OCI-LY7 (cell line): ENCODE measurements at regions not wholly inside any gene's neighbourhood (a gene's known extent, or its start where the extent isn't known, plus 50 kb on each side); places are given as distances from the start of the nearest gene placed in this dataset.
"Not testable (repeated sequence)": the region's sequence is repeated elsewhere in the genome, so short reads cannot be mapped to it uniquely, and the experiment has no call there.

Source experiments
- BruUV-seq: library from RNA; stranded (reverse); fragments of 400-500 nt; replicated peaks from 2 replicates; lab custom pipeline; 2021; lab: Mats Ljungman, UMichigan
- CTCF ChIA-PET: fragments of 300-600 bp; sonication (Branson Sonifier 250); formaldehyde crosslinking; loops from one replicate; lab custom pipeline; 2022; ENCODE audit warnings: antibody characterized with exemption; ENCODE audit not compliant: unreplicated experiment; lab: Charles Lee
- POLR2A ChIA-PET: fragments of 300-600 bp; sonication (Branson Sonifier 250); formaldehyde crosslinking; loops from one replicate; lab custom pipeline; 2022; ENCODE audit warnings: antibody characterized with exemption; lab: Charles Lee
- DNase-seq: peaks from one replicate; pipeline ENCODE4 v3.0.0-alpha.2; 2015; ENCODE audit warnings: low spot score
- H2AFZ ChIP-seq: fragments of 200-600 bp; sonication (generic), shearing (Covaris generic); 2 replicates; pipeline ENCODE4 v1.6.1; 2014; ENCODE audit warnings: mild to moderate bottlenecking, antibody characterized with exemption, low read length, moderate library complexity
- H3K27ac ChIP-seq: fragments of 200-600 bp; sonication (generic); 2 replicates; pipeline ENCODE4 v1.5.1; 2014; ENCODE audit warnings: mixed run types, low read depth, mild to moderate bottlenecking, moderate library complexity, low read length, inconsistent platforms; ENCODE audit not compliant: poor library complexity, severe bottlenecking
- H3K36me3 ChIP-seq: fragments of 200-600 bp; sonication (generic); 2 replicates; pipeline ENCODE4 v1.6.1; 2014; ENCODE audit warnings: mild to moderate bottlenecking, antibody characterized with exemption, low read length, moderate library complexity, mixed read lengths; ENCODE audit not compliant: insufficient read depth
- H3K4me1 ChIP-seq: fragments of 200-600 bp; sonication (generic); 2 replicates; pipeline ENCODE4 v1.5.1; 2014; ENCODE audit warnings: mild to moderate bottlenecking, low read length; ENCODE audit not compliant: insufficient read depth, poor library complexity, severe bottlenecking
- H3K4me2 ChIP-seq: fragments of 200-600 bp; sonication (generic); 2 replicates; pipeline ENCODE4 v1.6.1; 2014; ENCODE audit warnings: mild to moderate bottlenecking, low read length
- H3K4me3 ChIP-seq: fragments of 200-600 bp; sonication (generic); 2 replicates; pipeline ENCODE4 v1.5.1; 2014; ENCODE audit warnings: mild to moderate bottlenecking, low read depth, low read length; ENCODE audit not compliant: poor library complexity, severe bottlenecking
- H3K79me2 ChIP-seq: fragments of 200-600 bp; sonication (generic); 2 replicates; pipeline ENCODE4 v1.6.1; 2016; ENCODE audit warnings: low read depth, mild to moderate bottlenecking, low read length, moderate library complexity, mixed read lengths; ENCODE audit not compliant: insufficient read depth
- H3K9me2 ChIP-seq: fragments of 200-600 bp; sonication (generic); 2 replicates; pipeline ENCODE4 v1.6.1; 2016; ENCODE audit warnings: mild to moderate bottlenecking, low read length, mixed read lengths; ENCODE audit not compliant: insufficient read depth
- H3K9me3 ChIP-seq: fragments of 200-600 bp; sonication (generic); 2 replicates; pipeline ENCODE4 v1.6.1; 2014; ENCODE audit warnings: mild to moderate bottlenecking, mixed run types, low read length, mixed read lengths
- H4K20me1 ChIP-seq: fragments of 200-600 bp; sonication (generic); 2 replicates; pipeline ENCODE4 v1.6.1; 2014; ENCODE audit warnings: mild to moderate bottlenecking, antibody characterized with exemption, low read length, moderate library complexity, mixed read lengths; ENCODE audit not compliant: insufficient read depth
- EZH2phosphoT487 ChIP-seq: fragments of 200-600 bp; sonication (generic); IDR thresholded peaks from 2 replicates; pipeline ENCODE4 v1.6.1; 2018; ENCODE audit warnings: low read depth, borderline replicate concordance, mild to moderate bottlenecking, mixed run types, antibody characterized with exemption, low read length, moderate library complexity, mixed read lengths
- intact Hi-C: fragments of 100-400 bp; cut with micrococcal nuclease; formaldehyde crosslinking; loops from one replicate; pipeline ENCODE4 v1.10.0; 2022; ENCODE audit not compliant: unreplicated experiment
- TF ChIP-seq, protein P1 (sequence below): fragments of 200-600 bp; sonication (generic); conservative IDR thresholded peaks from 2 replicates; pipeline ENCODE4 v1.5.1; 2014; ENCODE audit warnings: mild to moderate bottlenecking, antibody characterized with exemption, low read length, moderate library complexity, mixed read lengths

DNA sequence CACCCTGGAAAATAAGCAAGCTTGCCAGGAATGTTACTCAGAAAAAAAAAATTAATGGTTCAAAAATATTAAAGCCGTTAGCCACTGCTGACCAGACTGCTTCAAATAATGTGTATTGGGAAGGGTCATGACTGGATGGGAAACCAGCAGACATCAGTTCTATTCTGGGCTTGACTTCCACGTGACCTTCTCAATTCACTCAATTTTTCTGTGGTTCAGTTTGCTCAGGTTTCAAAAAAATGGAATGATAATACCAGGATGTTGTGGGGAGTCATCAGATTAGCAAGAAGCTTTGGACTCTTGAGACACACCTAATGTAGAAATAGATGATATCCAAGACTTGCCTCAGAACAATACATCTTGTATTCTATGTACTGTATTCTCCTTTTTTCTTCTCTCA is 541.9 kb upstream of the BOD1L1 start:
- Histone ChIP-seq H3K4me2 (no peak overlapping the region), H3K9me3 (no peaks in the 10 kb centered on the region), H3K4me1 (peaks cover 11% of the 10 kb centered on the region), H4K20me1 (no peaks in the 10 kb centered on the region), H3K36me3 (no peaks in the 10 kb centered on the region), H2AFZ (no peak overlapping the region), H3K4me3 (no peak overlapping the region), H3K9me2 (no peaks in the 10 kb centered on the region), H3K27ac (no peak overlapping the region), H3K79me2 (no peaks in the 10 kb centered on the region)
- no peak for TF ChIP-seq EZH2phosphoT487
- TF ChIP-seq, protein P1, sequence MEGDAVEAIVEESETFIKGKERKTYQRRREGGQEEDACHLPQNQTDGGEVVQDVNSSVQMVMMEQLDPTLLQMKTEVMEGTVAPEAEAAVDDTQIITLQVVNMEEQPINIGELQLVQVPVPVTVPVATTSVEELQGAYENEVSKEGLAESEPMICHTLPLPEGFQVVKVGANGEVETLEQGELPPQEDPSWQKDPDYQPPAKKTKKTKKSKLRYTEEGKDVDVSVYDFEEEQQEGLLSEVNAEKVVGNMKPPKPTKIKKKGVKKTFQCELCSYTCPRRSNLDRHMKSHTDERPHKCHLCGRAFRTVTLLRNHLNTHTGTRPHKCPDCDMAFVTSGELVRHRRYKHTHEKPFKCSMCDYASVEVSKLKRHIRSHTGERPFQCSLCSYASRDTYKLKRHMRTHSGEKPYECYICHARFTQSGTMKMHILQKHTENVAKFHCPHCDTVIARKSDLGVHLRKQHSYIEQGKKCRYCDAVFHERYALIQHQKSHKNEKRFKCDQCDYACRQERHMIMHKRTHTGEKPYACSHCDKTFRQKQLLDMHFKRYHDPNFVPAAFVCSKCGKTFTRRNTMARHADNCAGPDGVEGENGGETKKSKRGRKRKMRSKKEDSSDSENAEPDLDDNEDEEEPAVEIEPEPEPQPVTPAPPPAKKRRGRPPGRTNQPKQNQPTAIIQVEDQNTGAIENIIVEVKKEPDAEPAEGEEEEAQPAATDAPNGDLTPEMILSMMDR = no peak
- intact Hi-C loops = no loop called here
- ChIA-PET POLR2A (interaction anchor here (0.6 kb wide), 1 partner anchor 28 kb away, joined by 3 read pairs; no protein-coding TSS in a partner anchor), CTCF (no interaction called here)
- BruUV-seq = no TSS peak
- DNase-seq = no peak

DNA sequence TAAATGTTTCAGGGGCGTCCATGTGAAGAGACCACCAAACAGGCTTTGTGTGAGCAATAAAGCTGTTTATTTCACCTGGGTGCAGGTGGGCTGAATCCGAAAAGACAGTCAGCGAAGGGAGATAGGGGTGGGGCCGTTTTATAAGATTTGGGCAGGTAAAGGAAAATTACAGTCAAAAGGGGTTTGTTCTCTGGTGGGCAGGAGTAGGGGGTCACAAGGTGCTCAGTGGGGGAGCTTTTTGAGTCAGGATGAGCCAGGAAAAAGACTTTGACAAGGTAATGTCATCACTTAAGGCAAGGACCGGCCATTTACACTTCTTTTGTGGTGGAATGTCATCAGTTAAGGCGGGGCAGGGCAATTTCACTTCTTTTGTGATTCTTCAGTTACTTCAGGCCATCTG is 542.4 kb upstream of the BOD1L1 start:
- H4K20me1 ChIP-seq, H3K4me3 ChIP-seq, intact Hi-C loops, H3K4me2 ChIP-seq, H3K36me3 ChIP-seq, BruUV-seq, H3K9me3 ChIP-seq, POLR2A ChIA-PET, H2AFZ ChIP-seq, DNase-seq, CTCF ChIA-PET, H3K27ac ChIP-seq, H3K79me2 ChIP-seq, H3K9me2 ChIP-seq: not testable (repeated sequence)
- peaks cover 10% of the 10 kb centered on the region for H3K4me1 ChIP-seq

DNA sequence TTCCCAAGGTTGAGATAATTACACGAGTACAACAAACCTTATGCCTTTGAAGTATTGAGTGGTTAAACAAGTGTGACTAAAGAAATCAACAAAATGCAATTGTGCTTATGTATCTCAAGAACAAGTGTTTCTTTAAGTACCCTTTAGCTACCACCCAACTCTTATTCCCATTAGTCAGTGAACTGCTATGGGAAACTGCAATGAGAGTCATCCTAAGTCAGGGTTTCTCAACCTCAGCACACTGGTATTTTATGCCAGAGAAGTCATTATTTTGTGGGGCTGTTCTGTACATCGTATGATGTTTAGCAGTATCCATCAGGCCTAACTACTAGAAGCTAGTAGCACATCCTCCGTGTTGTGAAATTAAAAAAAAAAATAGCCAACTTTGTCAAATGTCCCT is 549.1 kb upstream of the BOD1L1 start:
- DNase-seq = no peak
- H3K4me1 ChIP-seq = peaks cover 19% of the 10 kb centered on the region
- H4K20me1 ChIP-seq = no peaks in the 10 kb centered on the region
- POLR2A ChIA-PET = interaction anchor here (0.6 kb wide), 1 partner anchor 772 kb away, joined by 3 read pairs; no protein-coding TSS in a partner anchor
- BruUV-seq = no TSS peak
- no peaks in the 10 kb centered on the region for H3K79me2 ChIP-seq
- no peaks in the 10 kb centered on the region for H3K36me3 ChIP-seq
- CTCF ChIA-PET = no interaction called here
- H3K4me3 ChIP-seq = no peak overlapping the region
- H3K4me2 ChIP-seq = no peak overlapping the region
- H3K27ac ChIP-seq = no peak overlapping the region
- intact Hi-C loops = no loop called here
- TF ChIP-seq, protein P1 = no peak
- H3K9me3 ChIP-seq = no peaks in the 10 kb centered on the region
- no peak overlapping the region for H2AFZ ChIP-seq
- no peaks in the 10 kb centered on the region for H3K9me2 ChIP-seq
